ENCODE measurements at regions not wholly inside any gene's neighbourhood (a gene's known extent, or its start where the extent isn't known, plus 50 kb on each side); places are given as distances from the start of the nearest gene placed in this dataset.

- DNase-seq (ENCODE audit: low read depth in 4 of 4, low spot score in 1 of 4) = no peak
Observed at GRCh38 chr14:62006116-62006731, 244.0 kb downstream of the SNAPC1 start.

- DNase-seq (ENCODE audit: low read depth in 4 of 4, low spot score in 1 of 4) = no peak
Observed at GRCh38 chr14:62015243-62015642, 253.0 kb downstream of the SNAPC1 start.

DNA sequence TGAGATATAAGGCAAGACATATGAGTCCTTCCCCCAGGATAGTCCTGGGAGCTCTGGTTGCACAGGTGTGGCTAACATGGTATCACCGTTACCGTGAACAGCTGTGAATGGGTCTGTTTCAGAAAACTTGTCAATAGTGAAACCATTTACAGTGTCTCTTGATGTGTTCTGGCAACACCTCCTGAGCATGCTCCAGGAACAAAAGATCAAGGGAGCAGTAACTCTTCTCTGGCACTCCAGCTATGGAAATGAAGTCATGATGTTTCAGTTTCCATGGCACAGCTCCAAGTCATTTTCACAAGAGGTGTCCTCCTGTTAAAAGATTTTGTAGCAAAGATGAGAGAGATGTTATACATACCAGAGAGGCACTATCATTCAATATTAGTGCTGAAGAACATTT lies 253.7 kb downstream of the SNAPC1 start:
- DNase-seq (ENCODE audit: low read depth in 4 of 4, low spot score in 1 of 4) = no peak

DNA sequence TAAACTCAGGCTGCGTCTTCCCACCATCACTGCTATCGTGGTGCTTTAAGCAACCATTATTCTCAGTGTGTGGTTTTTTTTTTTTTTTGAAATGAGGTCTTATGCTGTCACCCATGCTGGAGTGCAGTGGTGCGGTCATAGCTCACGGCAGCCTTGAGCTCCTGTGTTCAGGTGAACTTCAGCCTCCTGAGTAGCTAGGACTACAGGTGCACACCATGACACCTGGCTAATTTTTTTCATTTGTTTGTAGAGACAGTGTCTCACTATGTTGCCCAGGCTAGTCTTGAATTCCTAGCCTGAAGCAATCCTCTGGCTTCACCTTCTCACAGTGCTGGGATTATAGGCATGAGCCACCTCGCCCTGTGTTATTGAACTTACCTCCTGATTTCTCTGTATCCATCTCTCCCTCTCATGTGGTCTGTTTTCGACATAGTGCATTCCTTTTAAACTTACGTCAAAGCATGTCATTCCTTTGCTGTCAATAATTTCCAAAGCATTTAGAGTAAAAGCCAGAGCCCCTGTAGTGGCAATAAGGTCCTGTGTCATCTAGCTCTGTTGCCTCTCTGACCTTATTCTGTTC lies 255.5 kb downstream of the SNAPC1 start:
- DNase-seq (ENCODE audit: low read depth in 4 of 4, low spot score in 1 of 4) = no peak

GRCh38 chr14:62018606-62019005 lies 256.4 kb downstream of the SNAPC1 start:
- DNase-seq (ENCODE audit: low read depth in 4 of 4, low spot score in 1 of 4) = no peak

DNA sequence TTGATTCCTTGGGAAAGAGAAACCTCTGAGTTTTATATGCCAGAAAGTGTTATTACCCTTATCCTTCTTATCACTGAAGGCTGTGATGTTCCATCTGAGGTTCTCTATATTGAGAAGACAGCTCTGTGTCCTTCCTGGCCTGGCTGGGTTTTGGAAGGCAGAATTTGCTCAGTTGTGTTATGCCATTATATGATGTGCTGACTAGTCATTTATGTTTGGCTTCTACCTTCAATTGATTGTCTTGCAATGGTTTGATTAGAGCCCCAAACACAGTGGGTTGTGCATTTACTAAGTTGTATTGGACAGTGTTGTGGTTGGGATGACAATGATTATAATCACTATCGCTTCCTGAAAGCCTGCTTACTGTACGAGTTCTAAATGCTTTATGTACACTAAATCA lies 265.7 kb downstream of the SNAPC1 start:
- no peak for DNase-seq (ENCODE audit: low read depth in 4 of 4, low spot score in 1 of 4)

DNA sequence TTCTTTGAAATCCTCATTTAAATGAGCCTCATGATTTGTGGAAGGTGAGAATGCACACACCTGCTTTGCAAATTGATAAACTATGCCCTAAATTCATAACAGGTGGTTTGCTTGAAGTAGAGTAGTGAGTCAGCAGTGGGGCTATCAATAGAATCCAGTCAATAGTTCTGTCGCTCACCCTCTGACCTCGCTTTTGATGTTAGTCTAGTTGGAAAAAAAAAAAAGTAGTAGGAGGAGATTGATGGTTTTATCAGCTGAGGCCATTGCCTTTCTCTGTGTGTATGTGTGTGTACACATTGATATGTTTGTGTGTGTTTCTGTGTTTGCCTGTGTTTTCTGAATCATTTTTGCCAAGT lies 267.3 kb downstream of the SNAPC1 start:
- DNase-seq (ENCODE audit: low read depth in 4 of 4, low spot score in 1 of 4) = no peak

- no peak for DNase-seq (ENCODE audit: low read depth in 4 of 4, low spot score in 1 of 4)
Observed at GRCh38 chr14:62030387-62030786, 268.2 kb downstream of the SNAPC1 start.

GRCh38 chr14:62031504-62031903 lies 269.3 kb downstream of the SNAPC1 start:
- no peak for DNase-seq (ENCODE audit: low read depth in 4 of 4, low spot score in 1 of 4)

- DNase-seq (ENCODE audit: low read depth in 4 of 4, low spot score in 1 of 4) = no peak
Observed at GRCh38 chr14:62053188-62053587, 291.0 kb downstream of the SNAPC1 start.

DNA sequence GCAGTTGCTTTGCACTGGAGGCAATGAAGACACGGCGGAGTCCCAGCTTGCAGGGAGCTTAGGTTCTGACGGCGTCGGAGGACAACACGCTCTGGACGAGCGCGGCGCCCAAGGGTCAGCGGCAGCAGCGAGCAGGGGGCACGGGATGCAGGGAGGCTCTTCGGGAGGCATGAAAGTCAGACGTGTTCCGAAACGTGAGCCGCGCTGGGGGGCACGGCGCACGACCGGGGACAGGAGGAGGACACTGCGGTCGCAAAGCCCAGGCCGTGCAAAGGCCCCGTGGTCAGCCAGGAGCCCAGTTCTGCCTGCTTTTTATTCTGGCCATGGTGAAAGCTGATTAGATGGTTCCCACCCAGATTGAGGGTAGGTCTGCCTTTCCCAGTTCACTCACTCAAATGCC lies 294.6 kb downstream of the SNAPC1 start:
- no peak for DNase-seq (ENCODE audit: low read depth in 4 of 4, low spot score in 1 of 4)

- DNase-seq (ENCODE audit: low read depth in 4 of 4, low spot score in 1 of 4) = no peak
Observed at GRCh38 chr14:62062645-62063044, 300.4 kb downstream of the SNAPC1 start.

DNA sequence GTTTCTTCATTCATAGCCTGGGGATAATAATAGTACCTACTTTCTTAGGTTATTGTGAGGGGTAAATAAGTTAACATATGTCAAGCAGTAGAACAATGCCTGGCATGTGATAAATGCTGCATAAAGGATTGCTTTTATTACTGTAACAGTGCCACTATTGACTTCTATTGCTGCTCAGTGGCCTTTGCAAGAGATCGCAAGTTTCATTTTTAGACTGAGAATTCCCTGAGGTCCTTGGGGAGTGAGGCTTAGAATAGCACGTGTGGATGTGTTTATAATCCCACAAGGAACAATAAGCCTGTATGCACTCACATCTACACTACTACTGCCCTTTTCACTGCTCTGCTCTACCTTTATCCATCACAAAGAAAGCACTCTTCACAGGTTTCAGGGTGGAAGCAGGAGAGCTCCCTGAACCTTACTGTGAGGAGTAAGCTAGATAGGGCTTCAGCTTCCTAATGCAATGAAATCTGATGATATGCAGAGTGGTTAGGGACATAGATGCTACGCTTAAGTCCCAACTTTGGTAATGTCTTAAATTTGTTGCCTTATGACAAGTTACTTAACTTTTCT lies 302.6 kb downstream of the SNAPC1 start:
- DNase-seq (ENCODE audit: low read depth in 4 of 4, low spot score in 1 of 4) = no peak

DNA sequence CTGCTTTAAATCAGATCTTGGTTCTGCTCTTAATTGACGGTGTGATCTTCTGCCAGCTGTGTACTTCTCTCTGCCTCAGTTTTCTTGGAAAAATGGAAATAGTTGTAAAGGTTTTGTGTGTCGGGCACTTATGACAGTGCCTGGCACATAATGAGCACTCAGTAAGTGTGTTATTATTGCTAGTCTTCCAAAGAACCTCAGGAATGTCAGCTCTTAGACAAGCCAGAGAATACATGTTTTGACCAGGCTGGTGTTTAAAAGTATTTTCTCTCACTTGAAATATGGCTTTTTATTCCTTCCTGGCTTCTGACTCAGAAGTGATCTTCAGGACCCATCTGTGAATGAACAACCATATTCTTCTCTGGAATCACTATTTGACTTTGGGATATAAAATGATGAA lies 304.1 kb downstream of the SNAPC1 start:
- DNase-seq (ENCODE audit: low read depth in 4 of 4, low spot score in 1 of 4) = no peak

DNA sequence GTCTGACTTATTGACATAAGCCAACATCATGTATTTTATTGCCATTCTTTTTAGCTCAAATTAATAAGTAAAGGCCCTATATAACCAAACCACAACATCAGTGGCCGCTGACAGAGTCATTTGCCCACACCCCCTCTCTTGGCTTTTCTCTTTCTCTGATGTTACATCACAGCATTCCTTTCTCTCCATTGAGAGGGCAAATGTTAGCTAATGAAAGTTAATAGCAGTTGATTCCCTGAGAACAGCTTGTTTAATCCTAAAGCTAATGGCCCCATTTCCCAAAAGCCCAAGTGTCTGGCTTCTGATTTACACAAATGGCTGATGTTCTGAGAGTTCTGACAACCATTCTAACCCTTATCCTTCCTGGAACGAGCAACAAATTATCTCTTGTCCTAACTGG lies 308.8 kb downstream of the SNAPC1 start:
- DNase-seq (ENCODE audit: low read depth in 4 of 4, low spot score in 1 of 4) = no peak

GRCh38 chr14:62076368-62076767 lies 314.1 kb downstream of the SNAPC1 start:
- no peak for DNase-seq (ENCODE audit: low read depth in 4 of 4, low spot score in 1 of 4)

DNA sequence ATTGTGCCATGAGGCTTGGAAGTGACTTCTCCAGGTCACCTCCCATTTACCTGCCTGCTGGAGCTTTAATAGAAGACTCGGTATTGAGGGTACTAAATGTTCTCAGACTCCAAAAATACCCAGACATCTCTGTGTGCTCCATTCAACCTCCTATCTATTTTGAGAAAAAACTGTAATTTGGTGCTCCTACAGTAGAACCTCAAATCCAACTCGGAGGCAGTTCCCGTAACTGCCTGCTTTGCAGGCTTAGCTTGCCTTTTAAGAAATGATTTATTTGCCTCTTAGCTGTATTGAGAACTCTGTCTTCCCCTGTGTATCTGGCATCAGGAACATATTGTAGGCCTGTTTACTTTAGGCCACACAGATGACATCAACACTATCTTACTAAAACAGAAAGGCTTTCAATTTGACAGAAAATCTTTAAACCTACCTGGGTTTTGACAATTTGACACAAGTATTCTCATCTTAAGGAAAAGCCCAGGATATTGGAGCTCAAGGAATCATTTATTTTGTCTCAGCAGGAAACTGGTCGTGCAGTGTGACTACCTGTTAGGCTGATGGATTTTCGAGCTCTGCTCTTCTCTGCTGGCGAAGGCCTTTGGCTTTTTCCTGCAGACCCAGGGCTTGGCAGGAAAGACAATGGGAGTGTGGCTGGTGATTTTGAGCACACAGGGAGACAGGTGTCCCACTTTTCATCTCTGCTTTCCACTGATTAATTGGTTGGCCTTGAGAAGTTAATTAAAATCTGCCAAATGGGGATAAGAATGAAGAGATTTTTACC lies 314.8 kb downstream of the SNAPC1 start:
- DNase-seq (ENCODE audit: low read depth in 4 of 4, low spot score in 1 of 4) = no peak

DNA sequence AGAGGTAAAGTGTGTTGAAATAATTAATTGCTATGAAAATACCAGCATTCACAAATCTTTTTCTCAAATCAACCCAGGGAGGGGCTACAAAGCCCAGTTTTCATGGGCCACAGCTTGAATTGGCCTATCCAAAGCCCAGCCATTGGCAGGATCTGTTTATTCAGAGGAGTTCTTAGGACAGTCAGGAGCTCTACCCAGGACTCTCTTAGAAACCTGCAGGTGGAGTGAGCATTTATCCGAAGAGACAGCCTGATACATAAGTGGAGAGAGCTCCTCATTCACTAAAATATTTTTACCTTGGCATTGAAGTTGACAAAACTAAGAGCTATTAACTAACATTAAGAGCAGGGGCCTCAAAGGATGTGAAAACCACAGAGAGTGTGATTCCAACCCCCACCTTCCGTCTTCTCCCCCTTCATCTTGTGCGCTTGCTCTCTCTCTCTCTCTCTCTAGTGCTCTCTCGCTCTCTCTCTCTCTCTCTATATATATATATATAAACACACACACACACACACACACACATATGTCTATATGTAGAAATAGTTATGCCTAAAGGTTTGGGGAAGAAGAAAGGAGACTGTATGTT lies 315.5 kb downstream of the SNAPC1 start:
- DNase-seq (ENCODE audit: low read depth in 4 of 4, low spot score in 1 of 4) = no peak

GRCh38 chr14:62079038-62079437 lies 316.8 kb downstream of the SNAPC1 start:
- no peak for DNase-seq (ENCODE audit: low read depth in 4 of 4, low spot score in 1 of 4)

- DNase-seq (ENCODE audit: low read depth in 4 of 4, low spot score in 1 of 4) = no peak
Observed at GRCh38 chr14:62081012-62081612, 318.9 kb downstream of the SNAPC1 start.

DNA sequence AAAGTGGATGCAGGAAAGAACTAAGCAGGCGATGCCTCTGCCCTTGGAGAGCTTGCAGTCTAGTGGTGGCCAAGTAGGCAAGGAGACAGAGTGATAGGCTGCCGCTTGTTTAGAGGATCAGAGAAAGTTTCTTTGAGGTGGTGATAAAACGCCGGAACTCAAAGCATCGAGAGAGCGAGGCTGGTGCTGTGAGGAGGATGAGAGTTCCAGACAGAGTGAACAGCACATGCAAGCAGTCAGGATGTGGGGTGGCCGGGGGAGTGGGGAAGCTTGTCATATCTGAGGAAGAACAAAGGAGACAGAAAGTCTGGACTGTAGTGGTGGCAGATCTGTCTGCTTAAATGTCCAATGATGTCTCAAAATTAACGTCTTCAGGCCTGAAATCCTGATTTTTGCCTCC lies 319.7 kb downstream of the SNAPC1 start:
- DNase-seq (ENCODE audit: low read depth in 4 of 4, low spot score in 1 of 4) = no peak

- DNase-seq (ENCODE audit: low read depth in 4 of 4, low spot score in 1 of 4) = no peak
Observed at GRCh38 chr14:62082779-62083178, 320.6 kb downstream of the SNAPC1 start.
